ENCODE measurements at regions not wholly inside any gene's neighbourhood (a gene's known extent, or its start where the extent isn't known, plus 50 kb on each side); places are given as distances from the start of the nearest gene placed in this dataset.

DNA sequence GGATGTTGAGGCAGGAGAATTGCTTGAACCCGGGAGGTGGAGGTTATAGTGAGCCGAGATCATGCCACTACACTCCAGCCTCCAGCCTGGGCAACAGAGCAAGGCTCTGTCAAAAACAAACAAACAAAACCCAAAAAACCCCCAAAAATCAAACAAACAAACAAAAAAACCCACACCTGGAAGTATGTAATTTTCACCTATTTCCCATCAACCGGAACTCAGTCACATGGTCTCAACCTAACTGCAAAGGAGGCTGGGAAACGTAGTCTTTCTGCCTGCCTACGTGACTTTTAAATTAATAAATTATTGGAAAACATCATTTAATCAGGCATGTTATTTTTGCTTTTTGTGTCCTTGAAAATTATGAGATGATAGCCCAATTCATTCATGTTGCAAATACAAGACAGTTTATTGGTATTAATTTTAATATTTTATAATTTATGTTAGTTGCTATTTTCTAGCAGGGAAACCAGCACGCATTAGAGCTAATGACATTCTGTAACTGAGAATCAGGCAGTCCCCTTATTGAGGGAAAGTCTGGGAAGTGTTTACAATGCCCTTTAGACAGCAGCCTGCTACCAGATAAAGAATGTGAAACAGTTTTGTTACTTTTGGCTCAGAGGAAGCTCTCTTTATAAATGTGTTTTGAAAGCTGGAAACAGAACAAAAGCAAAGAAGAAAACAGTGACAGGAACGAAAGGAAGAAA lies 110.3 kb downstream of the NXNL2 start:
- no peak for DNase-seq (ENCODE audit: insufficient read length)
- TF ChIP-seq POLR2AphosphoS5 (IDR thresholded peaks at IDR 0.05; ENCODE audit: low read depth, low read length) (no peak), POLR2A (IDR thresholded peaks at IDR 0.05; ENCODE audit: low read depth, low read length) (no peak), TAF1 (IDR thresholded peaks at IDR 0.05; ENCODE audit: borderline replicate concordance, low read depth, low read length) (no peak)
- no peak for FAIRE-seq

DNA sequence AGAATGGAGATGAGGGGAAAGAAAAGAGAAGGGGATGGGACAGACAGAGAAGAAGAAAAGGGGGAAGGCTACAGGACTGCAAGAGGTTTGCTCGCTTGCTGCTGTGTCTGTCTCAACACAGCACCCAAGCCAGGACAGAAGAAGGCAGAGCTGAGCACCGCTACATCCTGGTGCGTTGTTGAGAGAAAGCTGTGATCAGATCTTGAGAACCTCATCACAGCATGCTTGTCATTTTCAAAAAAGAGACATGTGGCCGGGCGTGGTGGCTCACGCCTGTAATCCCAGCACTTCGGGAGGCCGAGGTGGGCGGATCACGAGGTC lies 110.9 kb downstream of the NXNL2 start:
- FAIRE-seq: no peak
- TF ChIP-seq POLR2AphosphoS5 (IDR thresholded peaks at IDR 0.05; ENCODE audit: low read depth, low read length) (no peak), TAF1 (IDR thresholded peaks at IDR 0.05; ENCODE audit: borderline replicate concordance, low read depth, low read length) (no peak), POLR2A (IDR thresholded peaks at IDR 0.05; ENCODE audit: low read depth, low read length) (no peak)
- DNase-seq (ENCODE audit: insufficient read length): no peak

DNA sequence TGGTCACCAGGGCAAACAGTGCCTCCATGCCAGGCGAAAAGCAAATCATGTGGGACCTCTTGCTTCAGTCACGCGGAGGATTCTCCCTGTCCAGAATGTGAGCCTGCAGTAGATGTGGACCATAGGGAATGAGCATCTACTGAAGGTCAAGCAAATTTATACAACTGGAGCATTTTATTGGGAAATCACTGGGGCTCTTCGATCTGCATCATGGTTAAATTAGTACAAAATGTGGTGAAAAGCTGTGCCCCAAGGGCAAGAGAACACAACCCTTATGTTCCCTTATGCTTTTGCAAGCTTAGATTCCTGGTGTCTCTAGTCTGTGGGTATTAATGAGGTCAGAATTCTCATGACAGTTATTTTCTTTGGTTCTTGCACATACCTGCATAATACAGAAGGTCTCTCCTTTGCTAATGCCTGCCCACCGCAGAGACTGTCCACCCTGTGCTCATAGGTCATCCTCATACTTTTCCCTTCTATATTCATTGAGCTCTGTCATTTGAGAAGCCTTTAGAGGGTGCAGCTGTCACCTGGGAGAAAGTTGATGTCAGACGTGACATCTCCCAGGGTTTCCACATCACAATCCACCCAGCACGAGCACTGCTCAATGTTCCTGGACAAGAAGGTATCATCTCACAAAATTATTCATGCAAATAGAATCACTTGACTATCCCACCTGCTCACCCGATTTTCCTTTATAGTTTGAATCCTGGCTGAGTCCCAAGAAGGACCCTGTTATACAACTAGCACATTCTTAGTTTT lies 111.7 kb downstream of the NXNL2 start:
- no peak for DNase-seq (ENCODE audit: insufficient read length)
- no peak for FAIRE-seq
- TF ChIP-seq POLR2A (IDR thresholded peaks at IDR 0.05; ENCODE audit: low read depth, low read length) (no peak), TAF1 (IDR thresholded peaks at IDR 0.05; ENCODE audit: borderline replicate concordance, low read depth, low read length) (no peak), POLR2AphosphoS5 (IDR thresholded peaks at IDR 0.05; ENCODE audit: low read depth, low read length) (no peak)

DNA sequence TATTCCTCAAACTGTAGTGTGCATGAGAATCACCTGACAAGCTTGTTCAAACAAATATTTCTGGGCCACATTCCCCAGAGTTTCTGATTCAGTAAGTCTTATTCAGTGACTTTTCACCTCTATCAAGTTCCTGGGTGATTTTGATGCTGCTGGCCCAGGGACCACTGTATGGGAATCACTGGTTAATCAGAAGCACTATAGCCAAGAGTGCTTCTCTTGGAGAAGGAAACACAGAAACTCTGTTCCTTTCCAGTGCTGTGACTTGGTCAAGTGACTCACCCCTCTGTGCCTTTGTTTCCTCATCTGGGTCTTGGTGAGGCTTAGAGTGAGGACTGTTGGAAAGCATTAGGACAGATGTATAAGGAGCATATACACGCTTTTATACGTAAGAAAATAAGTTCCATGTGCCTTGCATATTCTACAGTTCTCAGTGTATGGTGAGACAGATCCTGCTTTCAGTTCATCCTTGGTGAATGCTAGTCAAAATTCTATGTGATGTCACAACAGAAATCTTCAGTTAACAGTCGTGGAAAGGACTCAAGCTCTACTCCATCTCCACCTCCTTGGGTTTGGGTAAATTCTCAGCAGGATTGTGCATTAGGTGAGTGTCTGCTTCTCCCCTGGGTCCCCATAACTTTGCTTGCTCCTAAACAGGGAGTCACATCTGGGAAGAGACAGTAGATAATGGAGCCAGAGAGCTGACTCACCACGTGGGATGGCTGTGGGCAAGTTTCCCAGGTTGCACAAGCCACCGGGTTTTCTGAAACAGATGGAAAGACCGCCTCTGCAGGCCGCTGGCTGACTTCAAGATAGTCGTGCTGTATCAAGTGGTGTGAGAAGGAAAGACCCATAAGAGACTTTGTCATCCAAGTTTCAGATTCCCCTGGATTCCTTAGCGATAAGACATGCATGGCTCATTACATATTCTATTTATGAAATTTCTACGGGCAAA lies 117.0 kb downstream of the NXNL2 start:
- no peak for DNase-seq (ENCODE audit: insufficient read length)
- TF ChIP-seq POLR2AphosphoS5 (IDR thresholded peaks at IDR 0.05; ENCODE audit: low read depth, low read length) (no peak), POLR2A (IDR thresholded peaks at IDR 0.05; ENCODE audit: low read depth, low read length) (no peak), TAF1 (IDR thresholded peaks at IDR 0.05; ENCODE audit: borderline replicate concordance, low read depth, low read length) (no peak)
- no peak for FAIRE-seq

DNA sequence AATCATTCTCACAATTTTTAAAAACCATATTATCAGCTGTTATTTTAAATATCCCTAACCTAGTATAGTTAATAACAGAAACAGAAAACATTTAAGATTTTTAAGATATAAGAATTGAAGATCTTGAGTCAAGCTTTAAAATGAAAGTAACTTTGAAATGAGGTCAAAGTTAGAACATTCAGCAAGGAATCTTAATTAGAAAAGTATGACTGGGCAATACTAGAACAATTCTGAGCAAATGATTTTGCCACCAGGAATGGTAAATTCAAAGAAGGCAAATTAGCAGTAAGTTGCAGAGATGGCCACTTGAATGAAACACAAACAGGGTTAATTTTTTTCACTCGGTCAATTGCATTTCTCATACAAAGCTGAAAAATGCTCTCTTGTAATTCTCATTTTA lies 117.9 kb downstream of the NXNL2 start:
- no peak for FAIRE-seq
- TF ChIP-seq POLR2AphosphoS5 (IDR thresholded peaks at IDR 0.05; ENCODE audit: low read depth, low read length) (no peak), TAF1 (IDR thresholded peaks at IDR 0.05; ENCODE audit: borderline replicate concordance, low read depth, low read length) (no peak), POLR2A (IDR thresholded peaks at IDR 0.05; ENCODE audit: low read depth, low read length) (no peak)
- no peak for DNase-seq (ENCODE audit: insufficient read length)

DNA sequence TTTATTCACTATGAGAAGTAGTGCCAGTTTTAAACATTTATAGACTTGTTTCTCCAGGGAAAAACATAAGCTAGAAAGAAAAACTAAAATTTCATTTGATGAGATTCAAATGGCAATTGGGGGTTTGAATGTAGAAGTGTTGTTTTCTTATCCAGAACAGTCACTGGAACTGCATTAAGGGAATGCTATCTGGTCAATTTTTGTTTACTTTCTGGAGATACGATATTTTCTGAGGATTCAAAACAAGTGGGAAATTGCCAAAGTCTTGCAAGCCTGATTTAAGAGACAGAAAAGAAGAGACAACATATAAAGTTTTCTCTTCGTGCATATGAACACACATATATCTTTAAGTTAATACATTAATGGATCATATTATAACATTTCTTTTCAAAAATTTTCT lies 118.4 kb downstream of the NXNL2 start:
- TF ChIP-seq TAF1 (IDR thresholded peaks at IDR 0.05; ENCODE audit: borderline replicate concordance, low read depth, low read length) (no peak), POLR2A (IDR thresholded peaks at IDR 0.05; ENCODE audit: low read depth, low read length) (no peak), POLR2AphosphoS5 (IDR thresholded peaks at IDR 0.05; ENCODE audit: low read depth, low read length) (no peak)
- DNase-seq (ENCODE audit: insufficient read length) (no peak), FAIRE-seq (no peak)

DNA sequence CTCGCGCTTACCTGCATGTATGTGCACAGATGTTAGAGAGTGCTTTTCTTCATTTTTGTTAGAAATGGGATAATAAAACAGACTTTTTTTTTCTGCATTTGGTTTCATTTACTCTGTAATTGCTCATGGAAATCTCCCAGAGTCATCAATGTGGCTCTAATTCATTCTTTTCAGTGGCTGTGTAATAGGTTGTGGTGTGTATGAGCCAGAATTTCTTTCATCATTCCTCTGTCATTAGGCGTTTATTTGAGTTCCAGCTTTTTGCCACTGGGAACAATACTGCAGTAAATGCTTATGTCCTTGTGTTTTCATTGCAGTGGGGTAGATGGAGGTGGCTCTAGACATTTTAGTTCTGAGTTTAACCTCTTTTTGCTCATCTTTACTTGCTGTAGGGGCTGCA lies 118.9 kb downstream of the NXNL2 start:
- DNase-seq (ENCODE audit: insufficient read length): no peak
- FAIRE-seq: no peak
- no peak for TF ChIP-seq TAF1 (IDR thresholded peaks at IDR 0.05; ENCODE audit: borderline replicate concordance, low read depth, low read length)
- TF ChIP-seq POLR2A (IDR thresholded peaks at IDR 0.05; ENCODE audit: low read depth, low read length): no peak
- no peak for TF ChIP-seq POLR2AphosphoS5 (IDR thresholded peaks at IDR 0.05; ENCODE audit: low read depth, low read length)

DNA sequence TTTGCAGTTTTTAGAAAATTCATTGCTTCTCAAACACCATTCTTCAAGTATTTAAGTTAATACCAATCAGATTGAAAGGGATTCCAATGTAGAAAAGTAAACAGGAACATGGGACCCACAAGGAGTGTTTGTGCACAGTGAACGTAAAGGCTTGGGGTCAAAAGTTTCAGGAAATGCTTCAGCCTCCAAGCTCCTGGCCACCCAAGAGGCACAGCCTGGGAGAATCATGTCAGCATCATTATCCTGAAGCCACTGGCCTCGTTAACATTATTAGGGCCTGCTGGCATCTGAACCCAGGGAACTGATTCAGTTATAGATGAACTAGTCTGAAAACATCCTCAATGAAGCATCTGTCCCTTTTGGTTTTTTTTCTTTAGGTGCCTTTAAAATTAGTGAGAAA lies 122.9 kb downstream of the NXNL2 start:
- DNase-seq (ENCODE audit: insufficient read length): no peak
- no peak for FAIRE-seq
- TF ChIP-seq TAF1 (IDR thresholded peaks at IDR 0.05; ENCODE audit: borderline replicate concordance, low read depth, low read length) (no peak), POLR2A (IDR thresholded peaks at IDR 0.05; ENCODE audit: low read depth, low read length) (no peak), POLR2AphosphoS5 (IDR thresholded peaks at IDR 0.05; ENCODE audit: low read depth, low read length) (no peak)

DNA sequence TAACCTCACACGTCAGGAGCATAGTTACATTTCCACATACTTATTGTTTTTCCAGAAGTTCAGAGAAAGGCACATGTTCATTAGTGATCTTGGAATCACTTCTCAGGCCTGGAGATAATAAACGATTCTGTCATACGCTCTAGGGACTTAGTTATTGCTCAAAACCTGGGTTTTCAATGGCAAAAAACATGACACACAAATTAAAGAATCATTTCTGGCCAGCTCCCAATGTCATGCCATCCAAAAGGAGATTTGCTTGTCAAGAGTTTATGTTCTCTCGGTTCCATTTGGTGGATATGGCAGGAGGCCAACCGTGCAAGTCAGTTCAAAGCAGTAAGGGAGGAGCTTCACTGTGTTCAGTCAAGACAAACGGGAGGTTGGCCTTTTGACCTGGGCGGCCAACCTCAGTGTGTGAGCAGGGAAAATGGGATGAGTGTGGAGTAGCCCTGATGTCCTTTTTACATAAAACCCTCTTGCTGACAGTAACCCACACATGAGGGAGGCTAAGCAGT lies 123.4 kb downstream of the NXNL2 start:
- FAIRE-seq (no peak), DNase-seq (ENCODE audit: insufficient read length) (no peak)
- TF ChIP-seq POLR2AphosphoS5 (IDR thresholded peaks at IDR 0.05; ENCODE audit: low read depth, low read length): no peak
- TF ChIP-seq POLR2A (IDR thresholded peaks at IDR 0.05; ENCODE audit: low read depth, low read length): no peak
- TF ChIP-seq TAF1 (IDR thresholded peaks at IDR 0.05; ENCODE audit: borderline replicate concordance, low read depth, low read length): no peak

DNA sequence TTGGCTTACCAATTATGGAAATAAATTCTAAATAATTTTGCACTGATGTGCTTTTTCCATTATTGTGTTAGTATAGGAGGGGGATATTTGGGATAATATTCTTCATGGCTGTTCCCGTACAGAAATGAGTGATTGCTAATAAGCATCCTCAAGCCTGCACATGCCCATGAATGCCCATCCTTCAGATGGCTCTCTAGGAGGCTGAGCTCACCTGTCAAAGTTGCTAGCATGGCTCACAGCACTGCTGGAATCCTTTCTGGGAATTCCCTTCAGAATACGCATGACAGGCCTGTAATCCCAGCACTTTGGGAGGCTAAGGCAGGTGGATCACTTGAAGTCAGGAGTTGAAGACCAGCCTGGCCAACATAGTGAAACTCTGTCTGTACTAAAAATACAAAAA lies 124.1 kb downstream of the NXNL2 start:
- no peak for FAIRE-seq
- TF ChIP-seq POLR2AphosphoS5 (IDR thresholded peaks at IDR 0.05; ENCODE audit: low read depth, low read length): no peak
- TF ChIP-seq TAF1 (IDR thresholded peaks at IDR 0.05; ENCODE audit: borderline replicate concordance, low read depth, low read length): no peak
- TF ChIP-seq POLR2A (IDR thresholded peaks at IDR 0.05; ENCODE audit: low read depth, low read length): no peak
- DNase-seq (ENCODE audit: insufficient read length): no peak

DNA sequence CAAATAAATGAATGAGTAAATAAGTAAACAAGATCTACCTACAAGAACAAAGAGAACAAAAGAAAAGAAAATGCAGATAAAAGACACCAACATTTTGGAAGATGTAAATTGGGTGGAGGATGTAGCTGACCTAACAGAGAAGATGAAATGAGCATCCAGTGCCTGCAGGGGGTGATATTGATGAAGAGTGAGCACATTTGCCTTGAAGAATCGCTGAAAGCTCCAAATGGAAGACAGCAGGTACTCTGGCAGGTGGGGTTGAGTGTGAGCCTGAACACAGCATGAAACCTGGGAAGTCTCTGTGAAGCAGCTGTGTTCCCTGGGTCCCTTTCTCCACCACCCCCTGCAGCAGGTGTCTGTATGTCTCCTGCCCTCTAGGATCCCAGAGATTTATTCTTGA lies 125.6 kb downstream of the NXNL2 start:
- DNase-seq (ENCODE audit: insufficient read length): no peak
- FAIRE-seq: no peak
- no peak for TF ChIP-seq TAF1 (IDR thresholded peaks at IDR 0.05; ENCODE audit: borderline replicate concordance, low read depth, low read length)
- no peak for TF ChIP-seq POLR2A (IDR thresholded peaks at IDR 0.05; ENCODE audit: low read depth, low read length)
- no peak for TF ChIP-seq POLR2AphosphoS5 (IDR thresholded peaks at IDR 0.05; ENCODE audit: low read depth, low read length)
